Fibroblast of lung (primary cell): ENCODE measurements at regions not wholly inside any gene's neighbourhood (a gene's known extent, or its start where the extent isn't known, plus 50 kb on each side); places are given as distances from the start of the nearest gene placed in this dataset.

Experiments
- DNase-seq, 2 donors: peaks; one replicate each; pipeline versions ENCODE4 v3.0.0 to v3.0.0-alpha.2; 2010; ENCODE audit warnings: low read depth in 2 of 2
- H2AFZ ChIP-seq: 2 replicates; pipeline ENCODE4 v1.5.1; 2012; ENCODE audit warnings: low read length, control low read depth, inconsistent platforms
- H3K27ac ChIP-seq: 2 replicates; pipeline ENCODE4 v1.5.1; 2011; ENCODE audit warnings: low read length, control low read depth; ENCODE audit not compliant: insufficient read depth
- H3K27me3 ChIP-seq: 2 replicates; pipeline ENCODE4 v1.5.1; 2011; ENCODE audit warnings: mild to moderate bottlenecking, low read length; ENCODE audit not compliant: control insufficient read depth, insufficient read depth
- H3K36me3 ChIP-seq: 2 replicates; pipeline ENCODE4 v1.5.1; 2011; ENCODE audit warnings: low read length; ENCODE audit not compliant: control insufficient read depth, insufficient read depth
- H3K4me1 ChIP-seq: 2 replicates; pipeline ENCODE4 v1.5.1; 2011; ENCODE audit warnings: low read length; ENCODE audit not compliant: control insufficient read depth, insufficient read depth; ENCODE audit errors: extremely low read depth
- H3K4me2 ChIP-seq: 2 replicates; pipeline ENCODE4 v1.5.1; 2011; ENCODE audit warnings: low read length, control low read depth; ENCODE audit not compliant: insufficient read depth; ENCODE audit errors: extremely low read depth
- H3K4me3 ChIP-seq, 4 experiments: fragments of 200-600 bp in 1 of 4; sonication (generic) in 1 of 4; replicated peaks in 1 of 4; 2 replicates each; pipeline ENCODE4 v1.5.1; 2011 to 2016; ENCODE audit warnings: low read length in 4 of 4, low read depth in 3 of 4, mild to moderate bottlenecking in 3 of 4, control low read depth in 2 of 4, inconsistent platforms in 1 of 4, mixed read lengths in 1 of 4; ENCODE audit not compliant: insufficient read depth in 1 of 4; ENCODE audit errors: control extremely low read depth in 1 of 4
- H3K79me2 ChIP-seq: 2 replicates; pipeline ENCODE4 v1.5.1; 2012; ENCODE audit warnings: mild to moderate bottlenecking, low read length, inconsistent platforms; ENCODE audit not compliant: control insufficient read depth, insufficient read depth
- H3K9ac ChIP-seq: 2 replicates; pipeline ENCODE4 v1.5.1; 2011; ENCODE audit warnings: mild to moderate bottlenecking, low read length, control low read depth; ENCODE audit not compliant: insufficient read depth
- H3K9me3 ChIP-seq: 2 replicates; pipeline ENCODE4 v1.5.1; 2012; ENCODE audit warnings: low read depth, low read length; ENCODE audit not compliant: control insufficient read depth, insufficient read depth
- H4K20me1 ChIP-seq: 2 replicates; pipeline ENCODE4 v1.5.1; 2011; ENCODE audit warnings: low read length; ENCODE audit not compliant: control insufficient read depth, insufficient read depth; ENCODE audit errors: extremely low read depth
- CTCF ChIP-seq, 2 donors: IDR thresholded peaks in 1 of 2; conservative IDR thresholded peaks in 1 of 2; 1 replicate in 1 of 2; 2 replicates in 1 of 2; pipeline ENCODE4 v1.5.1; 2011 to 2012; ENCODE audit warnings: low read length in 2 of 2, control low read depth in 1 of 2, inconsistent platforms in 1 of 2, low read depth in 1 of 2, mild to moderate bottlenecking in 1 of 2
- EZH2 ChIP-seq: IDR thresholded peaks from 2 replicates; pipeline ENCODE4 v1.5.1; 2012; ENCODE audit warnings: low read length, control low read depth, mild to moderate bottlenecking; ENCODE audit errors: missing control alignments

DNA sequence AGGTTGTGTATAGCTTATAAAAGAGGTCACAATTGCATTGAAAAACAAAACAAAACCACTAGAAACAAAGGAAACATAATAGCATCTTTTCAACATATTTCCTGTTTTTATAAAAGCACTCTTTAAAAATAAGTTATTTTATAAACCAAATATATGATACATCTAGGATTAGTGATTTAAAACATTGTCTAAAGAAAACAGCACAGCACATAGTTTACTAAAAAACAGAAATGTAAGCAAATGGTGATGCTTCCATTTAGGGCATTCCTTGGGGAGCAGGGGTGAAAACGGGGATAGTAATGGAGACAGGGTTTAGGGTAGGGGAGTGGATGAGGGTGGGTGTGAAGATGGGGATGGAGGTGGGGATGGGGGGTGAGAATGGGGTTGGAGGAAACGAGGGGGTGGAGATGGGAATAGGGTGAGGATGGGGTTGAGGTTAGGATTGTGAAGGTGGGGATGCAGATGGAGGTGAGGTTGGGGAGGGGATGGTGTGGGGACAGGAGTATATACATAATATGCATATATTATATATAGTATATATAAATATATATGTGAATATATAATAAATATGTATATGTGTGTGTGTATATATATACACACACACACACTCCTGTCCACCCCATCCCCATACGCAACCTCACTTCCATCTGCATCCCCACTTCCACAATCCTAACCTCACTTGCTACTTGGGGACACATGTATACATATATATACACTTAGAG lies 1519.5 kb downstream of the CDH11 start:
- Histone ChIP-seq H3K9ac (no peak overlapping the region), H3K27ac (no peak overlapping the region), H3K4me2 (no peak overlapping the region), H3K36me3 (no peaks in the 10 kb centered on the region), H3K4me1 (no peaks in the 10 kb centered on the region), H3K4me3 (no peak overlapping the region), H3K9me3 (no peaks in the 10 kb centered on the region), H2AFZ (no peak overlapping the region), H3K27me3 (no peaks in the 10 kb centered on the region), H4K20me1 (no peaks in the 10 kb centered on the region), H3K79me2 (no peaks in the 10 kb centered on the region)
- TF ChIP-seq EZH2 (no peak), CTCF (conservative IDR thresholded peaks at IDR 0.05 in 1 of 2, IDR thresholded peaks at IDR 0.05 in 1 of 2; ENCODE audit: low read depth in 1 of 2, low read length in 2 of 2) (no peak)
- no peak for DNase-seq

GRCh38 chr16:63596716-63597115 lies 1525.1 kb downstream of the CDH11 start:
- Histone ChIP-seq H3K36me3 (no peaks in the 10 kb centered on the region), H3K27ac (no peak overlapping the region), H3K9me3 (no peaks in the 10 kb centered on the region), H3K4me2 (no peak overlapping the region), H3K27me3 (no peaks in the 10 kb centered on the region), H3K79me2 (no peaks in the 10 kb centered on the region), H3K9ac (no peak overlapping the region), H3K4me3 (no peak overlapping the region), H2AFZ (no peak overlapping the region), H4K20me1 (no peaks in the 10 kb centered on the region), H3K4me1 (no peaks in the 10 kb centered on the region)
- TF ChIP-seq CTCF (conservative IDR thresholded peaks at IDR 0.05 in 1 of 2, IDR thresholded peaks at IDR 0.05 in 1 of 2; ENCODE audit: low read depth in 1 of 2, low read length in 2 of 2) (no peak), EZH2 (no peak)
- no peak for DNase-seq

DNA sequence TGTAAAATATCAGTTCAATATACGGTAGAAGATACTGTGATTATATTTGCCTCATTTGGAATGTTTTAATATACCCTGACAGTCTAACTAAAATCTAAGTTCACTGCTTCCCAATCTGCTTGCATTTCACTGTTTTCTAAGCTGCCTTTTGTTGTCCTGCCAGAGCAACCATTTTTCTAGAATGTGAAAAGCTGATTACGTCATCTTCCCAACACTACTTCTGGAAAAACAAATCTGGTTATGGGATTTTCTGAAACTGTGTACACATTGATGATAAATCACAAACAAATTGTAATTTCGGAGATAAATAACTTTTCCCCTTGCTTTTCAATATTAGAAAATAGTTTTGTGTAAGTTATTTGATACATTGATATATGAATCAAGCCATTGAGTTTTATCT lies 1529.0 kb downstream of the CDH11 start:
- H3K4me3 ChIP-seq, result no peak overlapping the region
- no peaks in the 10 kb centered on the region for H4K20me1 ChIP-seq
- no peaks in the 10 kb centered on the region for H3K9me3 ChIP-seq
- no peak for DNase-seq
- H3K36me3 ChIP-seq, result no peaks in the 10 kb centered on the region
- no peak overlapping the region for H3K4me2 ChIP-seq
- no peaks in the 10 kb centered on the region for H3K4me1 ChIP-seq
- no peak overlapping the region for H2AFZ ChIP-seq
- no peak overlapping the region for H3K27ac ChIP-seq
- TF ChIP-seq CTCF (conservative IDR thresholded peaks at IDR 0.05 in 1 of 2, IDR thresholded peaks at IDR 0.05 in 1 of 2; ENCODE audit: low read depth in 1 of 2, low read length in 2 of 2) (no peak), EZH2 (no peak)
- no peaks in the 10 kb centered on the region for H3K27me3 ChIP-seq
- no peaks in the 10 kb centered on the region for H3K79me2 ChIP-seq
- no peak overlapping the region for H3K9ac ChIP-seq
